Tibial nerve (tissue), 4 donors: ENCODE measurements at regions not wholly inside any gene's neighbourhood (a gene's known extent, or its start where the extent isn't known, plus 50 kb on each side); places are given as distances from the start of the nearest gene placed in this dataset.
A peak's percentile ranks its signal among the peaks of the same experiment; 100 is the strongest.

ENCODE experiments used
- DNase-seq, 2 donors: peaks; one replicate each; pipeline ENCODE4 v3.0.0-alpha.2; 2019; ENCODE audit warnings: low spot score in 2 of 2
- H3K27ac ChIP-seq, 4 donors: fragments of 200-600 bp; sonication (generic) in 3 of 4; one replicate each; pipeline ENCODE4 v1.5.1; 2017 to 2019; ENCODE audit warnings: mild to moderate bottlenecking in 1 of 4
- H3K27me3 ChIP-seq, 2 donors: fragments of 200-600 bp; sonication (generic) in 1 of 2; one replicate each; pipeline versions ENCODE4 v1.5.1 to v1.6.0; 2017 to 2019
- H3K36me3 ChIP-seq, 3 donors: fragments of 200-600 bp; sonication (generic); one replicate each; pipeline ENCODE4 v1.5.1; 2018 to 2019
- H3K4me1 ChIP-seq, 4 donors: fragments of 200-600 bp; sonication (generic) in 3 of 4; one replicate each; pipeline ENCODE4 v1.5.1; 2017 to 2019
- H3K4me3 ChIP-seq, 4 donors: fragments of 200-600 bp; sonication (generic) in 3 of 4; one replicate each; pipeline ENCODE4 v1.5.1; 2017 to 2019; ENCODE audit warnings: mild to moderate bottlenecking in 1 of 4, moderate library complexity in 1 of 4
- H3K9me3 ChIP-seq, 4 donors: fragments of 200-600 bp; sonication (generic) in 3 of 4; one replicate each; pipeline ENCODE4 v1.5.1; 2017 to 2019
- CTCF ChIP-seq, 5 experiments: fragments of 200-600 bp in 3 of 5; fragments of 450-650 bp in 2 of 5; sonication (generic) in 3 of 5; IDR thresholded peaks; one replicate each; pipeline ENCODE4 v1.5.1; 2016 to 2019; ENCODE audit warnings: antibody characterized with exemption in 5 of 5, mild to moderate bottlenecking in 3 of 5, moderate library complexity in 2 of 5
- EP300 ChIP-seq, 2 donors: sonication (generic); formaldehyde crosslinking; IDR thresholded peaks; one replicate each; pipeline ENCODE4 v1.6.1; 2017; ENCODE audit warnings: antibody characterized with exemption in 2 of 2, mild to moderate bottlenecking in 1 of 2
- POLR2A ChIP-seq, 2 donors: fragments of 450-650 bp; IDR thresholded peaks; one replicate each; pipeline ENCODE4 v1.6.1; 2017; ENCODE audit warnings: antibody characterized with exemption in 2 of 2, mild to moderate bottlenecking in 2 of 2, moderate library complexity in 2 of 2
- WGBS, 2 donors: methylation state at CpG; one replicate each; pipeline ENCODE4 v1.1.5; 2018; 5-methylcytosine and 5-hydroxymethylcytosine counted together

- WGBS, 2 donors: 43 to 57% methylated on average over 21 to 27 of the region's 30 CpGs
- TF ChIP-seq CTCF (IDR thresholded peaks at IDR 0.05) (no peak), POLR2A (IDR thresholded peaks at IDR 0.05) (no peak), EP300 (IDR thresholded peaks at IDR 0.05) (no peak)
- Histone ChIP-seq H3K27ac (no peak overlapping the region), H3K4me1 (peaks cover 0 to 16% (median 0%) of the 10 kb centered on the region in 4 donors), H3K4me3 (no peak overlapping the region), H3K27me3 (no peaks in the 10 kb centered on the region), H3K9me3 (peaks cover 0 to 16% (median 0%) of the 10 kb centered on the region in 4 donors), H3K36me3 (no peaks in the 10 kb centered on the region)
- peak in 1 of 2 donors; percentile 10 for DNase-seq
These were observed 65.2 kb upstream of the DIO3 start for GRCh38 chr14:101495827-101496775.

- Histone ChIP-seq H3K4me1 (peaks cover 0 to 16% (median 0%) of the 10 kb centered on the region in 4 donors), H3K36me3 (no peaks in the 10 kb centered on the region), H3K27ac (no peak overlapping the region), H3K9me3 (peaks cover 0 to 16% (median 0%) of the 10 kb centered on the region in 4 donors), H3K4me3 (no peak overlapping the region), H3K27me3 (no peaks in the 10 kb centered on the region)
- DNase-seq: peak in 1 of 2 donors; percentile 9
- 26 to 33% methylated on average over 16 of the region's 16 CpGs for WGBS, 2 donors
- TF ChIP-seq CTCF (IDR thresholded peaks at IDR 0.05): no peak
- no peak for TF ChIP-seq POLR2A (IDR thresholded peaks at IDR 0.05)
- TF ChIP-seq EP300 (IDR thresholded peaks at IDR 0.05): no peak
These were observed 64.3 kb upstream of the DIO3 start for GRCh38 chr14:101496776-101497683.

GRCh38 chr14:101497684-101498525 lies 63.4 kb upstream of the DIO3 start:
- WGBS, 2 donors: 58 to 64% methylated on average over 23 of the region's 23 CpGs
- Histone ChIP-seq H3K4me3 (no peak overlapping the region), H3K36me3 (no peaks in the 10 kb centered on the region), H3K9me3 (peaks cover 0 to 14% (median 0%) of the 10 kb centered on the region in 4 donors), H3K27ac (peak overlapping the region in 1 of 4 donors; percentile 1), H3K4me1 (peaks cover 0 to 16% (median 0%) of the 10 kb centered on the region in 4 donors), H3K27me3 (no peaks in the 10 kb centered on the region)
- TF ChIP-seq POLR2A (IDR thresholded peaks at IDR 0.05) (no peak), EP300 (IDR thresholded peaks at IDR 0.05) (peak in 1 of 2 donors; percentile 27)
- DNase-seq: peak in 1 of 2 donors; percentile 8

- H3K36me3 ChIP-seq: no peaks in the 10 kb centered on the region
- WGBS, 2 donors: 91 to 98% methylated on average over 6 of the region's 6 CpGs
- no peak overlapping the region for H3K4me3 ChIP-seq
- H3K27me3 ChIP-seq: no peaks in the 10 kb centered on the region
- no peak overlapping the region for H3K27ac ChIP-seq
- peaks cover 0 to 16% (median 0%) of the 10 kb centered on the region in 4 donors for H3K4me1 ChIP-seq
- peaks cover 0 to 14% (median 0%) of the 10 kb centered on the region in 4 donors for H3K9me3 ChIP-seq
- TF ChIP-seq CTCF (IDR thresholded peaks at IDR 0.05) (no peak), EP300 (IDR thresholded peaks at IDR 0.05) (no peak), POLR2A (IDR thresholded peaks at IDR 0.05) (no peak)
- no peak for DNase-seq
These were observed 62.8 kb upstream of the DIO3 start for GRCh38 chr14:101498526-101498860.

GRCh38 chr14:101499080-101499479 lies 62.2 kb upstream of the DIO3 start:
- Histone ChIP-seq H3K9me3 (peaks cover 0 to 14% (median 0%) of the 10 kb centered on the region in 4 donors), H3K36me3 (no peaks in the 10 kb centered on the region), H3K27ac (no peak overlapping the region), H3K27me3 (no peaks in the 10 kb centered on the region), H3K4me3 (no peak overlapping the region), H3K4me1 (peaks cover 0 to 16% (median 0%) of the 10 kb centered on the region in 4 donors)
- peak in 1 of 2 donors; percentile 8 for DNase-seq
- TF ChIP-seq CTCF (IDR thresholded peaks at IDR 0.05) (no peak), POLR2A (IDR thresholded peaks at IDR 0.05) (no peak), EP300 (IDR thresholded peaks at IDR 0.05) (no peak)
- WGBS, 2 donors: 81 to 82% methylated on average over 8 to 11 of the region's 11 CpGs
